ENCODE measurements at regions not wholly inside any gene's neighbourhood (a gene's known extent, or its start where the extent isn't known, plus 50 kb on each side); places are given as distances from the start of the nearest gene placed in this dataset.

DNA sequence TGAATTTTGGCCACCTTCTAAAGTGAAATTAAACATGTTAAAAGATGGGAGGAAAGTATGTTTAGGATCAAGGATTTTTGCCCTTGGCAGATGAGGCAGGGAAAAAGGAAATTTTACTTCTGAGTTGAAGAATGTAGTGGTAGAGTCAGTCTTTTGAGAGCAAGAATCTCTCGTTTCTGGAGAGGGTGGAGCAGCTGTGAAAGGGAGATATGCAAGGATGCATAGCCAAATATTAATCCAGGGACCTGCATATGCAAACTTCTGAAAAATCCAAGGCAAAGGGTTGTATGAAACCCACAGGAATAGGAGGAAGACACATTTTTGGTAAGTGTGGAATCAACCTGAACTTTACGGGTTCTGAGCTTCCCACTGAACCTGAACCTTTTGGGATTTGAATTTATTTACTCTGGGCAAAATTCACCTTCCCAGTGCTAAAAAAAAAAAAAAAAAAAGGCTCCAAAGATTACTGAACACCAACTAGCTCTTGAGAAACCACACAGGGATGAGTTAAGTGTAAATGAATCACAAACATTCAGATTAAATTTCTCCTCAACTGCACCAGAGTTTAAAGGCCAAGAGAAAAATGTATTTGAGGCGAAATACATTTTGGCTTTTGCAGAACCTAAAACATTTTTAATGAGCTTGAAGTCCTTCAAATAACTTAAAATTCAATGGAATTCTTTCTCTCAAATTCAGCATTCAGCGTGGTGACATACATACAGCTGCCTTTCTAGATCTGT is 187.1 kb upstream of the CDKN3 start:
- DNase-seq (ENCODE audit: low read depth) = peak; percentile 43

DNA sequence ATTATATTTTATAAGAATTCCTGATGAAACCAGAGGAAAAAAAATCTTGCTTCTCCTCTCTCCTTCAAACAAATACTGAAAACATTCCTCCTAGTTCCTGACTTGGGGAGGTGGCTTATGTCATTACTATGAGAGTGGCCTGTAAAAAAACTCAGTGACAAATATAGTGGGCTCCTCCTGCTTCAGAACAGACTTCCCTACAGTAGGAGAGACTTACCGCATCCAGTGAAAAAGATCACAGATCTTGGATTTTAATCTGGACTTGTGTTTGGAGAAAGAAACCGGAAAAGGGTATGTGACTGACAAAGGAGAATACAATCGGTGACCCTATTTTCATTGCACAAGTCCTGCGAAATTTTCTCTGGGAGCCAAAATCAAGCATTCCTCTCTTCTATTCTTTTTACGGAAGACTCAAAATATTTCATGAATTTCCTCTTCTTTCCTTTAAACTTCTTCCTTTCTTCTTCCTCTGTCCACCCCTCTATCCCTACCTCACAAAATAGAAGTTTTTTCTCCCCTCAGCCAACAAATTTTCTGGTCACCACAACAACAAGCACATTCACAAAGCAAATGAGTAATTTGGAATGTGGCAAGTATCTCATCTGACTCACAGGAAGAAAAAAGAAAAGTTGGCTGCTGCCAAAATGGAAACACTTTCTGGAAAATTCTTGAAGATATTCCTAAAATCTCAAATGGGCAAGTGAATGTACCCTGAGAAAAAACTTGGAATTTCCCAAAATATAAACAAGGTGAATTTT is 185.1 kb upstream of the CDKN3 start:
- DNase-seq (ENCODE audit: low read depth) = peak; percentile 87

DNA sequence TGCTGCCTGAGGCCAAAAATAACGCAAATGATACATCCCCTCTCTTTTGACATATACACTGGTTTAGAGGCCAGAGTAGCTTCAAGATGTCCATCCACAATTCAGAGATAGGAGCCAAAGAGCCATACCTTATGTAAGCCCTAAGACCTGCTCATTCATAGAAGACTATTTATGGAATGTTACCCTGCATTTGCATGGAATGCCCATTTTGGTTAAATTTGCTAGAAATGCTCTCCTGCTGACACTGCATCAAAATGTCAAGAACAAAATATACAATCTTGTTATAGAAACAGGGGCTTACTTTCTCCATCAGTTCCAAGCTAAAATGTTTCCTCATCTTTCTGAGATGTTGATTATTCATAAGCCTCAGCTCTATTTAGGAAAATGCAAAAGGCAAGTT is 183.3 kb upstream of the CDKN3 start:
- no peak for DNase-seq (ENCODE audit: low read depth)

DNA sequence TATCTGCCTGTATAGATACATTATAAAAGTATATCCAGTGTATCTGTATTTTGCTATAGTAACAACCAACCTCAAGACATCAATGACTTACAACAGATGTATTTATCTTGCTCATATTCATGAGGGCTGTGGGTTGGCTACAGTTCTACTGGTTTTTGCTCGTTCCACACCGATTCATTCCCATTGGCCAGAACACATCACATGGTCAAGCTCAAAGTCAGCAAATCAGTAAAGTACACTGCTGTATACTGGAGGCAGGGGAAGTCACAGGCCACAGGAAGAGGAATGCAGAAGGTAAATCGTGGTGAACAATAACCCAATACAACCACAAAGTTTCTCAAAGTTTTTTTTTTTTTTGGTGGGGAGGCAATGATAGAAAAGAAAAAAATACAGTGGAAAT is 180.0 kb upstream of the CDKN3 start:
- DNase-seq (ENCODE audit: low read depth) = no peak

DNA sequence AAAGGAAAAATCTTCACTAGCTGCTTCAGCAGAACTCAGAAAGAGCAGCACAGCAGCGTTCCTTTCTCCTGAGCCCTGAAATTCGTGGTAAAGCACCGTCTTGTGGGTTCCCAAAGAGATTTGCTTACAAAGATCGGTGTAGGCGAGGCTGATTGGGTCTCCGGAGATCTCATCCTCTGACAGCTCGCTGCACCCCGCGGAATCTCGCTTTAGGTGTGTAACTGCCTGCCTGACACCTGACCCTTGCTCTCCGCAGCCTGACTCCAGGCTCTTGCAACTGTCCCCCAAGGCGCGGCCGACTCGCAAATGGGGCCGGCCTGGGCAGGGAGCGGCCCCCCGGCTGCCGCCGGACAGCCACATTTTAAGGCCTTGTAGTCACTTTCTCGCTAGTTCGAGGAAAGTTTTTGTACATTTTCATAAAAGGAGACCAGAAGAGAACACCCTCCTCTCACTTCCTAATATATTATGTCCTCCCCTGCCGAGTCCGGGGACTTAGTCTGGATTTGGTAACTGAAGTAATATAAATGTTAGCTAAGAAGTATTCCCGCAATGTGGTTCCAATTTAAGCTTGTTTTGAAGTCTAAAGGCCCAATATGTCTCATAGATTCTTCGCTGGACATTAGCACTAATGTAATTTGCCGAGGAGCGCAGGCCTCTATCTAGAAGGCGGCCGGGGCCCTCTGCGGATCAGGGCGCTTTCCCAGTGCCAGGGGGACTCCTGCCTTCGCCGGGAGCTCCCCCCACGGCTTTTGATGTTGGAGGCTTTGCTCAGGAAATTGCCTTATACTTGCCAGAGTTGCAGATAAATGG is 177.3 kb upstream of the CDKN3 start:
- no peak for DNase-seq (ENCODE audit: low read depth)

DNA sequence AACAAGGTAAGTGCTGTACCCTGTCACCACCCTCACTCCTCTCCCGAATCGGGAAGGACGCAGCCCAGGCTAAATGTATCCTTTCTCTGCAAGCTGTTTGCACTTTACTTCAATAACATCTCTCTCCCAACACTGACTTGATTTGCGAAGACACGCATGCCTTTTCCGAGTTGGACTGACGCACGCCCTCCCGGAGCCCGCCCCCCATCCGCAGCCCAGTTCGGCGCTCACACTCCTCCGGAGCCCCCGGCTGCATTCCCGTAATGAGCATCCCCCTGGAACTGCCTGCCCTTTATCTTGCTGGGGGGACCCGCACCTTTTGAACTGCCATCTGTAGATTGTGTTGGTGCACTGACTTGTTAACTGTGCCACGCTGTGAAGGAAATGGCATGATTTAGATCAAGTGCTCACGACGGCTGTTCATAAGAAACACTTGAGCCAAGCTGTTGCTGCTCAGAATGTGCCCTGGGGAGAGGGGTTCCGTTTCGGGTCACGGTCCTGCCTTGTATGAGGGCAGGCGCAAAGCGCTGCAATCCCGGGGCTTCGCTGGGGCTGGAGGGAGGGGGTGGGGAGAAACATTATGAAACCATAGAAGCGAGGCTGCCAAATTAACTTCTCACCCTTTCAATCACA is 176.6 kb upstream of the CDKN3 start:
- no peak for DNase-seq (ENCODE audit: low read depth)

DNA sequence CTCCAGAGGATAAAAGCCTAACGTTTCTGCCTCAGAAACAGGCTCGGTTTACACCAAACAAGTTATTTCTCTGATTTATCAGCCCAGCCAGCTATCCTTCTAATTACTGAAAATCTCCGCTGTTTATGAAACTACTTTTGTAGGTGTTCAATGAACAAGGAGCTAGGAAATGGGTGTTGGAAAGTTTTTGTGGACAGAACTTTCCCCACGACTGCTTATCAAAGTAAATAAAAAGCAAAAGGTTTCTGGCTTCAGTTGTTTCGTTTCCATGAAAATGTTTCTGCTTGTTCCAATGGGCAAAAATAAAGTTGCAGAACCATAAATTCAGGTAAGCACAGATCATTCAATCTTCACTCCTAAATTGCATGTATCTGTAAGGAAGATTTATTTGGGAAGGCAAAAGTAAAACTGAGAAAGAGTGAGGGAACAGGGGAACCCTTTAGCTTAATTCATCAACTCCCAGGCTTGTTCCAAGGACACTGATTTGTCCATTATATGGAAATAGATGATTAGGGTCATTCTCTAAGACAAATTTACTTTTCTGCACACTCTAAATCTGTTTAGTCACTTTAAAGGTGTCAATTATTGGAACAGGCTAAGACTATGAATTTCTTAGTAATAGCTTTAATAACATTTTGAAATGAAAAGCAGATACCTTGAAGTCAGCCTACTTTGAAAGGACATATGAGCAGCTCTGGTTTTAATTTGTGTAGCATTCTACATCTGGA is 175.9 kb upstream of the CDKN3 start:
- DNase-seq (ENCODE audit: low read depth) = no peak

DNA sequence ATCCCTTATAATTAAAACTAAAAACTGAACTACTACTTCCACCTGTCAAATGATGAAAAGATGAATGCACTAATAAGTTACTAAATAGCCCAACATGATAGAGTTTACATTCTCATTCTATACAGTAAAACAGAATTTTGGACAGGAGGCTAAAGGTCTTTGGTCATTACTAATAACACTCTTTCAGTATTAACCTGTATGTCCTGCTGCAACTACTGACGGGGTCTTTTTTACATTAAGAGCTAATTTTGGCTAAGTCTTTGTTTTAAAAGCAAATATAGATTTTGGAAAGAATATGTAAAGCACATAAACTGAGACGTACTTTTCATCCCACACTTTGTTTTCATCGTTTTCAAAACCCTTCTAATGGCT is 175.4 kb upstream of the CDKN3 start:
- no peak for DNase-seq (ENCODE audit: low read depth)

DNA sequence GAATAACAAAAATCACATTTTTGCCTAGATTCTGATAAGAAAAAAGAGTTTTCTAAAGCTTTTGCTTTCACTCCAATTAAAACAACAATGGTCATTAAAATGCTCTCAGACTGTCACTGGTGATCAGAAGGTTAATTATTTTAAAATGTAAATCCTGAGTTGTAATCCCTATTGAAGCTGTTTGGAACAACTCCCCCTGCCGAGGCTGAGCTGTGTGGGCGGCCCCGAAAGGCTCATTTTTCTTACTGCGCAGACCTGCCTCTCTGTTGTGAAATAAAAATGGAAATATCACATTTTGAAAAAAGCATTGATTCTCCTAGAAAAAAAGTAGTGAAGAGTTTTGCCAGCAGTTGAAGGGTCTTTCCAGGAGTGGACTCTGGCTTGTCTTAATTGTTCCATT is 174.8 kb upstream of the CDKN3 start:
- no peak for DNase-seq (ENCODE audit: low read depth)

DNA sequence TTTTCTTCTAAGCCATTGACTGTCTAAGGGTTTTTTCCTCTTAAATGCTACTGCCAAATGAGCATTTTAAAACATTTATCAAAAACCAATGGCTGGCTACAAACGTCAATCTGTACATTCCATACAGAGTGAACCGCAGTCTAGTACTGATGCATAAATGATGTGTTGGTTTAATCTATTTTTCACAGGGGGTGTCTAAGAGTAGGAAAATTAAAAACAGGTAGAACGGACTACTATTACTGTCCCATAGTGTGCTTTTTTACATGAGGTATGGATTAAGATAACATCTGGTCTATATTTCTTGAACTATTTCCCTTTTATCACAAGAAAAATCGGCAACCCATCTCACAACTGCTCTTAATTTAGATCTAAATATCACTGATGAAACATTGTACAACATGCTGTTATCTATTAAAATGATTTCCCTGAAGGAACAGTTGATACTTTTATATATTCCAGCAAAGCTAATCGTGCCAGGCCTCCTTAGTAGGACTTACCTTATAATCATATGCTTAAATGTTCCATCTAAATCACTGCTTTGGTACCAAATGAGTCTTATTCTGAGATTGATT is 172.9 kb upstream of the CDKN3 start:
- no peak for DNase-seq (ENCODE audit: low read depth)

DNA sequence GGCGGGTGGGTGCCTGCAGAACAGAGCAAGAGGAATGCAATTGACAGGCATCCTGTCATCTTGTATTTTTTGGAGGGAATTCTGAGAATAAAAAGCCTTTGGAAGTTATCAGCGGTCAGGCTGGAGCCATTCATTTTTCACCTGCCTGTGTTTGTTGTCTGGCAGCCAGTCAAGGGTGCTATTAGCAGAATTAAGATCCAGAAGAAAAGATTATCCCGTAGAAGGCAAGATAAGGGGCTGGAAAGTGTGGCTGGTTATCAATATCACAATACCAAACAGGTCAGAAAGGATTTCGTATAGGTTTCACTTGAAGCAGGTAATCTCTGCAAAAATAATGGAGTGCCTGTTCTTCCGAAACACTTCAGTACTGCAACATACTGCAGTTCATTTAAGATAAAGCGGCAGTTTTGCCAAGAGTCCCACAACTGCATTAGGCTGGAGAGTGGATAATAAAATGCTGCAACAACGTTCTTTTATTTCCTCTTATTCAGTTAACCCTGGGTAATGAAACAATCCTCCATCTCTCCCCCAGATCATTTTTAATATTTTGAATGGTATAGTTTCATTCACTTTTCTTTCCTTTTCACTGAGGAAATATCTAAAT is 171.2 kb upstream of the CDKN3 start:
- DNase-seq (ENCODE audit: low read depth) = no peak

DNA sequence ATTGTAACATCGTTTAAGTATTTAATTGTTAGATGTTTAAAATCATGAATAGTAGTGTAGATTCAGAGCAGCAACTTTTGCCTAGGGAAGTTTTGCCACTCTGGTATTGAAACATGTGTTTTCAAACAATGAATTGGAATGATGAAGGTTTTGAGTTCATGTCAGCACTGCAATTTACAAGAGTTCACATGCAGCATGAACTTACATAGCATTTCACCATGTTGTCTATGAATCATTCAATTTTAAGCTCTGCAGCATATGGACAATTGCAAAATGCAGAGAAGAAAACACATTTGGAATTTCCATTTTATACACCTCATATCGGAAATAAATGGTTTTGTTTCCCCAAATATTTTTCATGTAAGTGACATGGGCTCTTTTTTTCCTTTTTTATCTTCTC is 170.7 kb upstream of the CDKN3 start:
- DNase-seq (ENCODE audit: low read depth) = no peak

DNA sequence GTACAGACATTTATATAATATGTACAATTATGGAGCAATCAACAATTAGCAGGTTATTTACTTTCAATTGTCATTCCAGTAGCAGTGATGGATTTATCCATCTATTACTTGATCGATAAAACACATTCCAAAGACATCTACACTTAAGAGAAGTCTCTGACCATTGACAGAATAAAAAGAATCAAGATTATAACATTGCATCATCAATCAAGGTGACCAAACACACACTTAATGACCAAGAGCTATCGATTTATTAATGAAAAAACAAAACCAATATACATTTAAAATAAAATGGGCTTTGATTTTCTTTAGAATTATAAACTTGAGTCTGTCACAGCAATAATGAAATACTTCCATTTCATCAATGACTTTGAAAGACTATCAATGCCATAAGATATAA is 170.2 kb upstream of the CDKN3 start:
- DNase-seq (ENCODE audit: low read depth) = no peak

DNA sequence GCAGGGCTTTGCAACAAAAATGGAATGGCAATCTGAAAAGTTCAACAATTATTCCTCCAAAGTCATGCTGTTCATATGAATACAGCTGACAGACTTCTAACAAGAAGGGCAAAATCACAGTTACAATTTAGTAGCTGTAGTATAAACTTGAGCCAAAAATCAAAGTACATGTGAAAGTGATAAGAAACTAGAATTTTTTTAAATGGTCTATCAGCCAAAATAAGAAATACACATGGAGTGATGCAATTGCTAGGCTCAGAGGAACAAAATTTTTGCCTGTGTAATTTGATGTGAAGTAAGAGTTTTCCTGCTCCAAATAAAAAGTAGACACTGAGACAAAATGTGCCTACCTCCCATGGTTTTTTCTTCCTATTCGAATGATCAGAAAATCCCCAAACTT is 167.7 kb upstream of the CDKN3 start:
- no peak for DNase-seq (ENCODE audit: low read depth)

DNA sequence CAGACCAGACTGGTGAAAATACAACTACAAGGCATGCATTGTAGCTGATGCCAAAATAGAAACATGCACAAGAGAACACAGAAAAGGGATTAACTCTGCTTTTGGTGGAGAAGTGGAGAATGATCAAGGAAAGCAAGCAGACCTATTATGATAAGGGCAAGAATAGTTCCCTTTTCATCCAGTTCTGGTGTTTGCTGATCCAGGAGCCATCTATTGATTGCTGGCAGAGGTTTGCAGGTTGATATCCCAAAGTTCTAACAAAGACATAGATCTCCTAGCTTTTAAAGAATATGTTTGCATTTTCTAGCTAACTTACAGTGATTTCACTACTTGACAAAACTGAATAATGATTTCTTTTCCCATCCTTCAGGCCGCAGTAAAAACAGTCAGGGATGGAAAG is 166.2 kb upstream of the CDKN3 start:
- no peak for DNase-seq (ENCODE audit: low read depth)

DNA sequence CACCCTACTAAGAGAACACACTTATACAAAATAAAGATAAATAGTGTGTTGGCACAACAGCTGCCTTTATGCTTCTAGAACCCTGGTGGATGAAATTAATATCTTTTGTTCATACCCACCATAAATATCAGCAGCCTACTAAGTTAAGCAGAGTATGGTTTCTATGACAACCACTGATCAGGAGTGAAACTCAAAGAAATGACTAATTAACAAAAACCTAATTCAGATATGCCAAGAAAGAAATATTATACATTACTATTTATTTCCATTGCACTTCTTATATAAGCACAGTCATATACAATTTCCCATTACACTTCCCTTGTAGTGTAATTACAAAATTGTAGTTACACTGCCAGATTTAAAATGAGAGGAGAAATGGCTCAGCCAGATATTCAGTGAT is 164.1 kb upstream of the CDKN3 start:
- no peak for DNase-seq (ENCODE audit: low read depth)

DNA sequence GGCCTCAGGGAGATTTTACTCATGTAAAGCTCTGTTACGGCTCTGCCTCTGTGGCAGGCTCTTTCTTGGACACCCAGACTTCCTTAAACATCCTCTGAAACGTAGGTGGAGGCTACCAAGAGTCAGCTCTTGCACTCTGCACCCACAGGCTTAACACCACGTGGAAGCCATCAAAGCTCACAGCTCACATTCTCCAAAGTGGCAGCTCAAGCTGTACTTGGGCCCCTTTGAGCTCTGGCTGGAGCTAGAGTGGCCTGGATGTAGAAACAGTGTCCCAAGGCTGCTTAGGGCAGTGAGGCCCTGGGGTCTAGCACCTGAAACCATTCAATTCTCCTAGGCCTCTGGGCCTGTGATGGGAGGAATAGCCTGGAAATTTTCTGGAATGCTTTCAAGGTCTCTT is 155.3 kb upstream of the CDKN3 start:
- DNase-seq (ENCODE audit: low read depth) = no peak

DNA sequence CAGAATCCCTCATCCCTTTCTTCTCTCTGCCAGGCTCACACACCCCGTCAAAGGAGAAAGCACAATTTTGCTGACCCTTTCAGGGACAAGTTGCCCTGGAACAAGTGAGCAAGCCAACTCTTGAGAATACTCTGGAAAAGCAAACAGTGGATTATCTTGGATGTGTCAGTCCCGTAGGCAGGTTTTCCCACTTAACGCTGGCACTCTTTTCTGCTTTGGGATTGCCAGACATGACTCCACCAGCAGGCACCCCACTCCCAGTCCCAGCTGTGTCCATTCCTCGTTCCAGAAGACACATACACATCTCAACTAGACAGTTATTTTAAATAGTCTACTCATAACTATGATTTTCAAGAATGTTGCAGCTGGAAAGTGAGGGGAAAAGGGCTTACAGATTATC is 145.5 kb upstream of the CDKN3 start:
- peak; percentile 33 for DNase-seq (ENCODE audit: low read depth)

DNA sequence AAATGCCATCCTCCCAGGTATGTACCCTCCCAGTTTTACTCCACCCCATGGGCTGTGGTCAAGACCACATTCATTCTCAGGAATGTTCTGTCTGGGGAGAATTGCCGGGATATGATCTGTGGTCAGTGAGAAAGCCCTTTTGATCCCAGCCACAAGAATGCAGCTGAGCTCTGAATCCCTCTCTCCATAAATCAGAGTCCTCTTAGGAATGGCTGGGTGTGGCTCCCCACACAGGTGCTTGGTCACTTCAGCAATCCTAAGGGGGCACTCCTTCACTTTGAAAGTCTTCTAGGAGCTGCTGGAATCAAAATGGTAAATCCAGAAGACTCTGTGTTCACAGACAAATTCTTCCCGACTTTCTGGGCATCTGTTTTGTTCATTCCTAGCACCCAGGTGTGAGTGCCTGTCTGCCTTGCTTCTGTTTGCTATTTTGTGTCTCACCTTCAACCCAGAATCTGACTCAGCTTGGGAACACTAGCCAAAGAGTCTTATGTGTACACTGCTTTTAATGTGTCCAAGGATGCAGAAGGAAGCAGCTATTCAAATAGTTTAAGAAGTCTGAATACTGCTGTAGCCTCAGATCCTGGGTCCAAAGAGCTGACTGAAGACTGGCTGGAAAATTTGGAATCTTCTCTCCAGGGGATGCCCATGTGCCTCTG is 144.6 kb upstream of the CDKN3 start:
- DNase-seq (ENCODE audit: low read depth) = no peak

DNA sequence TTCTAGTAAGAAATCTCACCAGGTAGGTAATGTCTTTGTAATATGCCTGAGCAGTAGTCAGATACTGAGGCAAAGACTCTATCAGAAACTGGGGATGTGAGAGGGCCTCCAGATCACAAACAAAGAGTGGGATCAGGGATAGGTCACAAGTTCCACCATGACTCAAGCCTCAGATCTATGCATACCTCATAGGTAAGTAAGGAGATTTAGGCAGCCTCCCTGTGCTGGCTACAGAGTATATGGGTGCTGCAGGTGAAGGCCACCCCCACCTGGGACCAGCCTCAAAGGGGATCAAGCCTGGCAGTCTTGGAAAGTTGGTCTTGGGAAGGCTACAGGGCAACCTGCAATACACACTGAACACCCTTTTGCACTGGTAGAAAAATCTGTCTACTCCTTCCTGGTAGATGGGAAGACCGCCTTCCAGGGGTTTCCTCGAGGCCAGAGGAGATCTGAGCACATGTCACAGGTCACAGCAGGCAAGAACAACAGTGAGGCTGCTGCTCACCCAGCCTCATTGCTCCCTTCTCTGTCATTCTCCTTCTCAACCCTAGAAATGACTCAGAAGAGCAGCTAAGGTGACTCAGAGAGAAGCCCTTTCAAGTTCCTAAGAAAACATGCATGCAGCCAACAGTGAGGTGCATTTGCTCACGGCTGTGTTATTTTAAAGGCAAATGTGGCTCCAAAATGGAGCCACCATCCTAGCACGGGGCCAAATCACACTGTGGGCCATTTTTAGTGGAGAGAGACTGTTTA is 143.4 kb upstream of the CDKN3 start:
- DNase-seq (ENCODE audit: low read depth) = peak; percentile 82
